GM21528 (cell line): ENCODE measurements at regions not wholly inside any gene's neighbourhood (a gene's known extent, or its start where the extent isn't known, plus 50 kb on each side); places are given as distances from the start of the nearest gene placed in this dataset.
A peak's percentile ranks its signal among the peaks of the same experiment; 100 is the strongest.

Experiments used
- ATAC-seq: cut with Tn5 transposase; IDR thresholded peaks from one replicate; pipeline ENCODE4 v1.9.1; 2021; ENCODE audit warnings: mild to moderate bottlenecking, moderate library complexity; ENCODE audit not compliant: unreplicated experiment, low FRiP score

DNA sequence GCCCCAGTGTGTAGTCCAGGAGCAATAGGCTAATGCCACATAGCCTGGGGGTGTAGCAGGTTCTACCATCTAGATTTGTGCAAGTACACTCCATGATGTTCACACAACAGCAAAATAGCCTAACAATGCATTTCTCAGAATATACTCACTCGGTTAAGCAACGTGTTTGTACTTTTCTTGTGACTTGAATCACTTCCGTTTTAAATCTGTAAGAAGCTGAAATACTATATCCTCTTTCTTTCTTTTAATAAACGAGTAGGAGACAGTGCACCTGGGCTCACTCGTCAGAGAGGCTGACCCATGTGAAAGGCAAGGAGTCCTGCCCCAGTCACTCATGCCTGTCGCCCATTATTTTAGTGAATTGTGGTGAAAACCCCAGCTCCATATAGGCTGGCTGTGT lies 201.6 kb downstream of the FOXA2 start:
- ATAC-seq: no peak

DNA sequence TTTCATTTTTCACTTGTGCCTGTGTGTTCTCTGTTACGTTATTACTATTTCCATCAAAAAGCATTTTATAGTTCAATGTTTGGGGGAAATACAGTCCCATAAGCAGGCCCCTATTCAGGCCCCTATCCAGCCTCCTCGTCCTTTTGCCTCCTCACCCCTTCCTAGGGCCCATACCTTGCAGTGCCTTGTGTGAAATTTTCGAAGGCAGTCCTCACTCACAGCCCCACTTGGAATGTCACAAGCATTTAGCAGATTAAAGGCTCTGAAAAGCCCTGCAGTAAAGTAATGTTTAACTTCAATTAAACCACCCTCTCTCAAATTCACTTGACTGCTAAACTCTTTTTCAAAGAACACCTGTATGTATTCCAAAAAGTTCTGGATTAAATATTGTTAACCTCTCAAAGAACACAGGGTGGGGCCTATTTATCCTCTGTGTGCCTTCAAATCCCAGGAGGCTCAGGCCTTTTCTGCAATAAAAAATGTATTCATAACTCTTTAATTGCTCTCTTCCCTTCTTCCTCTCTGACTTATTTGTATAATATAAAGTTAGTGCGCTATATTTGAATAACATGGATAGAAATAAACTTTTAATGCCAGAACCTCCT lies 202.5 kb downstream of the FOXA2 start:
- no peak for ATAC-seq

DNA sequence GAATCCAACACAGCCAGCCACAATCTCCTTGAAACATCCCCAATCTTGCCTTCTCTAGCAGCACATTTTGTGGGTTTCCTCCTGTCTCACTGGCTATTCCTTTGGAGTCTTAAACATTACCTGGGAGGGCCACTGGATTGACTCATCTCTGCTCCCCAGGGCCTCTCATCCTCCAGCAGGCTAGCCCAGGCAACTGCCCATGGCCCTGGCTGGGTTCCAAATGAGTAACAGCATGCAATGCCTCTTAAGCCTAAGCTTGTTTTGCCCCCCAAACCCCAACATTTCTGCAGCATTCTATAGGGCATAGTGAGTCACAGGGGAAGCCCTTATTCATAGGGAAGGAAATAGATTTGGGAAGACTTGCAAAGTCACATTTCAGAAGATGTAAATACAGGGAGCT lies 204.9 kb downstream of the FOXA2 start:
- no peak for ATAC-seq

DNA sequence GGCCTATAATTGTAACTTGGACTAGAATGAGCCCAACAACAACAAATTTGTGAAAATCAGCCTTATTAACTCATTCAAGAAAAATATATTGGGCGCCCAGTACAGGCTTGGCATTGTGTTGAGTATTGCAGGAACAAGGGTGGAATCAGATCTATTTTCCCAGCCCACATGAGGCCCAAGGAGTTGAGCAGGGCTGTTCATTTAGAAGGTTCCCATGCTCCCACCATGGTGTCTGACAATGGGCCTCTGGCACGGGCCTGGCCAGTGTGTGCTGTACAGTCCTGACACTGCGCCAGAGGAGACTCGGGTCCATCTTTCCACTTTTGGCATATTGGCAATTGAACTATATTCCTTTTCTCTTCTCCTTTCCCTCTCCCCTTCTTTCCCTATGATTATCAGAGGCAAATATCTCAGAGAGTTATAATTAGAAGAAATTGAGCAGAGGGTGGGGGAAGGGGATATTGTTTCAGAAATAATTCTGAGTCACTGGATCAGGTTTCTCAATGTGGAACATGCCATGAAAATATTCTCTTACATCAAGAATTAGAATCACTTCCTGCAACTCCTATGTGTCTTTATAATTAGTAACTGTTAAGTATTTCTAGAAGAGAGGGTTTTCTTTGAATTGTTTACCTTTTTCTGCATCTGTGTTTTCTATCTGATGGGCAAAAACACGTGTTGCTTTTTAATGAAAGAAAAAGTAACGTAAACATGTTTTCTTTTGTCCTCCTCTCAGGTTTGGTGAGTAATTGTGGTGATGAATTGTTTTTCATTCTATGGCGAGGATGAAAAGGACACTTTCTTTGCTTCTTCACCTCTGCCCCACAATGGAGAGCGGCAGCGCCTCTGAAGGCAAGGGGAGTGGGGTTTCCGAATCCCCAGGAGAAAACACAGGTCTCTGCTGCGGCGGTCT lies 209.4 kb downstream of the FOXA2 start:
- ATAC-seq: no peak

DNA sequence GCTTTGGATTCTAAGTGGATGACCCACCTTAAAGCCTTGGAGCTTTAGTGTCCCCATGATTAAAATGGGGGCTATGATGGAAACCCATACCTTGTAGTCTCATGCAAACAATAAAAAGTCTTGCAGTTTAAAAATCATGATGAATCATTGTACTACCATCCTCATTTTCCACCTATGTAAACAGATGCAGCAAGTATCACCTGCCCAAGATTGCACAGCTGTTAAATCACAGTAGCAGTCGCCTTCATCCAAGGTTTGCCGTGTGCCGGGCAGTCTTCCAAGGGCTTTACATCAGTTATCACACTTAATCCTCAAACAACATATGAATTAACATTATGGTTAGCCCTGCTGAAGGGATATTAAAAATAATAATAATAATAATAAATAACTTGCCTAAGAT lies 210.3 kb downstream of the FOXA2 start:
- ATAC-seq: no peak

DNA sequence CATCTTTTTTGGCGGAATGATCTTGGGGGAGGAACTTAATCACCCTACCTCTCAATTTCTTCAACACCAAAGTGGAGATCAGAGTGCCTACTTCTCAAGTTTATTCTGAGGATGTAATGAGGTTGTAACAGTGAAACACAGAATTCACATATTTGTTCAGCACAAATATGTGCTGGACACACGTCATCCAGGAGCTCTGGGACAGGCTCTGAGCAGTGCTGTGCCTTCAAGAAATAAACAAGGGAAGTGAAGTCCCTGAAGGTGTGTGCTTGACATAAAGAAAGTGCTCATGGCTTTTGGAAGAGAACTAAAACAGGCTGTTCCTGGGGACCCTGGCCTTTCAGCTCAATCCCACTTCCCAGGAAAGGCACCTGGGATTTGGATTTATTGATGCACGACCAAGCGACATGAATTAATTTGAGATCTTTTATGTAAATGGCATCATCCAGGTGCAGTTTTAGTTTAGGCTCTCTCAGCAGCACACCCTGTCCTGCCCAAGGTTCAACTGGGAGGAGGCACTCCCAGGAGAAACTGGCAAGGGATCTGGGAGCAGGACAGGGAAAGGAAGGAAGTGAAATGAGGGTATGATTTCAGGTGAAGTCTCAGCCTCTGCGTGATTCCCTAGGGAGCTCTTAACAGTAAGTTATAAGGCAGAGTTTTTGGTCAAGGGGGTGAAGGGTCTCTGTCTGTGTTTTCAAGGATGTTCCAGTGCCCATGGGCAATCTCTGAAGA lies 211.0 kb downstream of the FOXA2 start:
- ATAC-seq: no peak

DNA sequence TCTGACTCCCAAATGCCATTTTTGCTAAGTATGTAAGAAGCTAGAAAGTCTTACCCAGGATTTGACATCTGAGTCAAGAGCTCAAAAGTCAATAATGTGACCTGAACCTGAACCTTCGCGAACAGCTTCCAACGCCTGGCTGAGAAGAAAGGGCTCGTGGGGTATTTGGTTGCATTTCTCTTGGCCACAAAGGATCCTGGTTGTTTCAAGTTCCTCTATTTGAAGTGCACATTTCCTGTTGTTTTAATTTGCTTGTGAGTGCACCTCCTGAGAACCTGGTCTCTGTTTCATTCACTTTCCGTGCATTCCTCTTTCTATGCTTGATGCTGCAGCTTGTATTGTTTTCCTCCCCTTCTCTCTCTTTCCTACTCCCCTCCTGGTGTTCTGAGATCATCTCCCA lies 212.5 kb downstream of the FOXA2 start:
- ATAC-seq: peak; percentile 88

DNA sequence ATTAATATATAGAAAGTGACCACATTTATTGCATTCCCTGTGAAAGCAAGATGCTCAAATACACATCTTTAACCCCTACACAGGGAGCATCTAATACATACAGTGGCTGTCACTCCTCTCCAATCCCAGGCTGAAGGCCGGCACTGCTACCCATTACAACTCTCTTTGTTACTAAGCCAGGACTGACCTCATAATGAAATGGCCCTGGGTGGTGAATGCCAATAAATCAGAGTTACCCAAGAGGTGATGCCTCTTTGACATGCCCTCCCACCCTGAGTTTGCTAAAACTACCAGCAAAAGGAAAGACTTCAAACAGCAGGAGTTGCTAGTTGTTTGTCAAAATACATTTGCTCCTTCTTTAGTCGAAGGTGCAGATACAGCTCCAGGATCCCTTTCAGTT lies 214.2 kb downstream of the FOXA2 start:
- no peak for ATAC-seq

DNA sequence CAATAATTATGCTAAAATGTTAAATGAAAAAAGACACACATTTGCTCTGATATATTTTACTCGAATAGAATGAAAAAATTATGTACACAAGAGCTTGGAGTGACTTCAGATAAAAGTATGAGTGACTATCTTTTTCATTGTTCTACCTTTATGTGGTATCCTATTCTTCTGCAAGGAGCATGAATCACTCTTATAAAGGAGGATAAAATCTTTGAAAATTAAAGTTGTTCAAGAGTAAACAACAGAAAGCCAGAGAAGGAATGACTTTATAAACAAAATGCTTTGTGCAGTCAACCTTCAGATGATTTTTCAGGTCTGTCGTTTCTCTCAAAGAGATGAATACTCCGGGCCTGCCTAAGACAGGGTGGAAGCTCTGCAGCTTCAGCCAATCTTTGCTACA lies 215.3 kb downstream of the FOXA2 start:
- ATAC-seq: no peak

DNA sequence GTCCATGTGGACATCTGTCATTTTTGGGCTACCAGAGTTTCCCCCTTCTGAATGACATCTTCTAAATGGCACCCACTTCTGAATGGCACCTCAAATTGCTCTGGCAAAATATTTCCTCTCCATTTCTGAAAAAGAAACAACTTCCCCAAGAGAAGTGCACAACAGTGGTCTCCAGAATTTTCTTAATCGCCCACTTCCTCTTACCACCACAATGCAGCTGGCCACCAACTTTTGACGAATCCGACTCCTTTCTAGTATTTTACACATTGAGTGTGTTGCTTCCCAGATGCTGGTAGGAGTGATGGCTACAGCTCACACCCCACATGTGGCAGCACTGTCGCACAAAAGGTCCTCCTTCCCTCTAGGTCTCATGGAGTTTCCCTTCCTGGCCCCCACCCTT lies 216.1 kb downstream of the FOXA2 start:
- no peak for ATAC-seq

DNA sequence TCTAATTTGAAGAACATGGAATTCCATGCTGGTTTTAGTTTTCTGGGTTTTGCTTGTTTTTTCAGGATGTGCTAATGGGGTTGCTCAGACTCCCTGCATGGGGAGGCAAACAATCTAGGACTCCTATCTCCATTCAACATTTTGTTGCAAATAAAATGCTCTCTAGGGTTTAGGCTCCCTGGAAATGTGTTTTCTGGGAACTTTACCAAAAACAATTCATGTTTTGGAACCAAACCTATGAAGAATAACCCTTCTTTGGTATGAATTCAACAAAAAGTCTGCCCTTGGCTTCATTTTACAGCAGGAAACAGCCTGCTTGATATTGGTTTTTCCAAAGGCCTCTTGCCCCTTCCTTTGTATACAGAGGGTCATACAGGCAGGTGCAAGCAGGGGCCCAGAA lies 217.7 kb downstream of the FOXA2 start:
- no peak for ATAC-seq

DNA sequence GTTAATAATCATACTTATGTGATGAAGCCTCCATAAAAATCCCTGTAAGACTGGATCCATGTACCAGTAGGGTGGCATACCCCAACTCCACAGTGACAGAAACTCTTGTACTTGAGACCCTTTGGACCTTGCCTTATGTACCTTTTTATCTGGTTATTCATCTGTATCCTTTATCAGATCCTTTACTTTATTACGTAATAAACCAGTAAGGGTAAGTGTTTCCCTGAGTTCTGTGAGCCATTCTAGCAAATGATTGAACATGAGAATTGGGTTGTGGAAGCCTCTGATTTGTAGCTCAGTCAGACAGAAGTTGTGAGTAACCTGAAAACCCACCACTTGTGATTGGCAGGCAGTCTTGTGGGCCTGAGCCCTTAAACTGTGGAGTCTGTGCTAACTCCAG lies 229.7 kb downstream of the FOXA2 start:
- ATAC-seq: no peak

DNA sequence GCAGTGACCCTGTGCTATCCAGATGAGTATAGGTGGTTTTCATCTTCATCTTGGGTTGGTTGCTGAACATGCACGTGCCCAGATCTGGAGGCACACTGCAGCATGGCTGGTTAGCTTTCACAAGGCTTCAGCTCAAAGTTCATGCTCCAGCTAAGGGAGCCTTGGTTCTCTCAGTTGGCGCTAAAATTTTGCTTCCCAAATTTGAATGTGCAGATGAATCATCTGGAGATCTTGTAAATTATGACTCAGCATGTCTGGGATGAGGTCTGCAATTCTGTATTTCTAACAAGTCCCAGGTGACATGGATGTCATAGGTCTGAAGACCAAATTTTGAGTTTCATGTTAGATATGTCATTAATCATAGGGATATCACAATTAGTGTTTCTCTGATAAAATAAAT lies 230.8 kb downstream of the FOXA2 start:
- no peak for ATAC-seq

DNA sequence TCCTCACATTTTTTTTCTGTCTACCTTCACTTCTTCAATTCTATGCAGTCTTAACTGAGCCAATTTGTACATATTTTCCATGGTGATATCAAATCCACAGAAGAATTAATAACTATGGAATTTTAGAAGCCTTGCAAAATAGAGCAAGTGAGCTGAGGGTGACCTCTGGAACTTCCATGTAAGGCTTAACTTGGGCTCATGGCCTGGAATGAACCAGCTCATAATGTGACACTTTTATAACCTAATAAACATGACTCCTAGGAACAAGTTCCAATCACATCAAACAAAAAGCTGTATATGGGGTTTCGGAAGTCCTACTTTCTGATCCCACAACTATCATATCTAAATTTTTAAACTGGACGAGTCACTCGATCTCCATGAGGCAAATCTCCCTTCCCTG lies 232.4 kb downstream of the FOXA2 start:
- no peak for ATAC-seq

DNA sequence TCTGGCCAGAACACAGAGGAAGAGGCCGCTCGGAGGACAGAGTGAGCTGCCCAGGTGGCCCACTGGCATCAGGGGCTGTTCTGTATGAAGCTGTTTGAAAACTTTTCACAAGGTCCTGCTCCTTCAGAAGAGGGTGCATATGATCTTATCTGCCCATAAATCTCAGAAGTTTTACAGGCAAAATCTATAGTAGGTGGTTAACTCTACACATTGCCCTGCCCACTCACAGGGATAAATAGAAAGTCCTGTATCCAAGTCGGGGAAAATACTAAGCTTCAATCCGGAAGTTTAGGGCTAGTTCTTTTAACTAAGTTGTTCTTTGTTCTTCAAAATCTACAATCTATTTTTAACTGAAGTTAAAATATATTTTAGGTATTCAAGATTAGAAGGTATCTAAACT lies 233.7 kb downstream of the FOXA2 start:
- no peak for ATAC-seq

DNA sequence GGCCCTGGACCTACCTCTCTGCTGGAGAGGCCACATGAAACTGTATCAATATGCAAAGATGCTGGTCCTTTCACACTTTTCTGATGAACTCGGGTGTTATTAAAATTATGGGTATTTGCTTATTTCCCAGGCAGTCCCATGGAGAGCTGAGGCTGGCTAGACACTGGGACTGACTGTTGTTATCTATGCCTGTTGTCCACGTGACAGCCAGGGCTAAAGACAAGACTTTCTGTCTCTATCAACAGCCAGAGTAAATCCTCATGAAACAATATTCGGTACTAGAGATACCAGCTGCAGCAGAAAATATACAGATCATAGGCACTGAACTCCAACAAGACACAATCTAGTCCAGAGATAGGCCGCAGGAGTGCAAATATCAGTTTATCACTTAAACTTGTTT lies 236.4 kb downstream of the FOXA2 start:
- no peak for ATAC-seq

DNA sequence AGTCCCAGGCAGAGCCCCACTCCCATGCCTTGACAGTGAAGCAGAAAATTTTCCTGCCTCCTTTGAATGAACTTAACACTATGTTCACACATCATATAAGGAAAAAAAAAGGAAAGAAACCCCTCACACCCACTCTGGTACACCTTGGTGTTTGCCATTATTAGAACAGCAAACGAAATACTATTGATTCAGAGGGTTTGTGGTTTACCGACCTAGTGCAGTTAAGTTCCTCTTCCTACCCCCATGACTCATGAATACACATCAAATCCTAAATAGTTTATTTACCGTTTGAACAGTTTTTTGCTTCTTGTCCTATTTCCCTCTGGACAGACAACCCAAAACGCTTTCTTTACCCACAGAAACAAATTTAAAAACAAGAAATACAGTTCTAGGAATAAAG lies 237.7 kb downstream of the FOXA2 start:
- no peak for ATAC-seq

DNA sequence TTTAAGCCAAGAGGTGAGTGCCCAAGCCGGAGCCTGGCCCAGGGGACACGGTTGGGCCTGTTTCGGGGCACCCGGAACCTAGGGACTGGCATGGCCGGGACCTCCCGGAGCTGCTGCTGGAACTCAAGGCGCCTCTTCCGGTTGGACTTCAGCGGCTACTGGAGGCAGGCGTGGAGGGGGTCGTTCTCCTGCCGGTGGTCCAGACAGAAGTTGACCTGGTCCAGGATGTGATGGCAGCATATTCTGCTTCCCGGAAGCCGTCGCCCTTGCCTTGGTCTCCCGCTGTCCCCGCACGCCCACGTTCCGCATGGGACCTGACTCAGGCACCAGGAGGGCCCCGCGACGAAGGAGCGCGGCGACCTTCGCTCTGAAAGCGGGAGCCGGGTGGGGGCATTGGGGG lies 240.8 kb downstream of the FOXA2 start:
- no peak for ATAC-seq

DNA sequence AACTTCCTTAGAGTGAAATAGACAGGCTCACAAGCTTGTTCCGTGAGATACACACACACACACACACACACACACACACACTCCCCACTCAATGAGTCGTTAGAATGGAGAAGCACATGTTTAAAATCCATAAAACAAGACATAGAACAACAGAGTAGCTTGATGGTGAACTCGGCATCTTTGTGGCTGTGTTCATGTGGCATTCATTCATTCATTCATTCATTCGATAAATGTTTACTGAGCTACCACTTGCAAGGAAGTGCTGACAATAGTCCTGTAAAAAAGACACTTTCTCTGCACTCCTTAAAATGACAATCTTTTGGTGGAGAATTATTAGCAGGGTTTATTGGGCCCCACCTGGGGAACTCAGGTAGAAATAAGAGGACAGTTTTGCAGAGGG lies 242.0 kb downstream of the FOXA2 start:
- ATAC-seq: no peak

DNA sequence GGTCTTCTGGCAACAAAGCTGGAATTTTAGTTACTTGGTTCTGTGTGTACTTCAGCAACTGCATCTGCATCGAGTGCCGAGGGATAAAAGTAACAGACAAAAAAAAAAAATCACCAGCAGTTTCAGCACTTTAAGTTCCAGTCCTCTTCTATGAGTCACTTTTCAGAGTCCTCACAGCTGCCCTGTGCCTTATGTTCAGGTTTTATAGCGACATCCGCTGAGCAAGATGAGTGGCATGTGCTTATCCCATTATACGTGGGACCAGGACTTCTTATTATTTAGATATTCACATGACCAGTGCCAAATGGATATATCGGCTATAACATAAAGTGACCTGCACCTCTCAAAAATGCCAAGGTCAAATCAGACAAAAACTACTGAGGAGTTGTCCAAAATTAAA lies 242.9 kb downstream of the FOXA2 start:
- no peak for ATAC-seq

DNA sequence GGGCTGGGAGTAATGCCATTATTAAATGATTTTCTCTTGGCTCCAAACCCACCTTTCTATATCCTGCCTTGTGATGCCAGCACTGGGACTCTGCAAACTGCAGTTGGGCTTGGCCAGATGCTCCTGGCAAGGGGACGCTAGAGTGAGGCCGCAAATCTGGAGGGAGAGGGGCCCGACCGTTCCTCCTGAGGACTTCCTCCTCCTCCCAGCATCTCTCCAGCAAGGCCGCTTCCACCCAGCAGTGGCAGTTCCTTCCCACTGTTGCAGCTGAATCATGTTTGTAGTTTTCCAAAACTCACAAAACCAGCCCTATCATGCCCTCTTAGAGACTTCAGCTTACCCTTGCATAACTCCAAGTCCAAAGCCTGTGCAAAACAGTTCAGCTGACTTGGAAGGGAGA lies 244.4 kb downstream of the FOXA2 start:
- ATAC-seq: no peak
